ENCODE measurements at regions not wholly inside any gene's neighbourhood (a gene's known extent, or its start where the extent isn't known, plus 50 kb on each side); places are given as distances from the start of the nearest gene placed in this dataset.

DNA sequence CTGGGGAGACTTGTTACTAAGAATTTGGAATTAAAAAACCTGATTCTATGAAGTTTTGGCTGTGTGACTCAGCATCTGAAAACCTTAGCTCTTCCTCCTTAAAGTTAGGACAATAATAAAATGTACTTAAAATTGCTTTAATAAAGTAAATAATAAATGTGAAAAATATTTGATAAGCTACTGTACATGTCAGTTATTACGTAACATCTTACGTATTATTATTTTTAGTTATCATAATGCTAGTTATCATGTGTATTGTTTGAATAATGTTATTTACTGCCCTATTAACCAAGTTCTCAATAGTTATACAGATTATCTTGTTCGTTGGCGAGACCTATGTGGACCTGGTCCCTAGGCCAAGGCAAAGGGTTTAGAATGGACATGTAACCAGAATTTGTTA is 449.2 kb upstream of the ADGRL3 start:
- Histone ChIP-seq H4K20me1 (ENCODE audit: insufficient read depth) (no peaks in the 10 kb centered on the region), H2AFZ (no peak overlapping the region), H3K36me3 (ENCODE audit: low read depth) (no peaks in the 10 kb centered on the region), H3K4me1 (ENCODE audit: insufficient read depth) (no peaks in the 10 kb centered on the region), H3K27me3 (replicated peaks; ENCODE audit: insufficient read depth) (no peaks in the 10 kb centered on the region), H3K9me2 (ENCODE audit: insufficient read depth) (no peaks in the 10 kb centered on the region), H3K9me3 (ENCODE audit: low read depth) (peaks cover 1% of the 10 kb centered on the region), H3F3A (ENCODE audit: insufficient read depth) (no peaks in the 10 kb centered on the region), H3K4me2 (ENCODE audit: unreplicated experiment) (no peak overlapping the region), H3K79me2 (ENCODE audit: insufficient read depth) (no peaks in the 10 kb centered on the region), H3K9ac (no peak overlapping the region), H3K4me3 (no peak overlapping the region), H3K27ac (no peak overlapping the region)
- no peak for DNase-seq
- no peak for TF ChIP-seq EZH2phosphoT487 (IDR thresholded peaks at IDR 0.05; ENCODE audit: insufficient read depth, low read depth)
- no peak for TF ChIP-seq EZH2 (IDR thresholded peaks at IDR 0.05; ENCODE audit: insufficient read depth, poor library complexity, severe bottlenecking)
- in situ Hi-C loops (cut with MboI) = no loop called here
- 37 to 41% methylated on average over 4 of the region's 4 CpGs for WGBS, 2 experiments (ENCODE audit: low coverage in 1 of 2, low lambda C conversion rate in 2 of 2, missing lambda C conversion rate in 2 of 2)

DNA sequence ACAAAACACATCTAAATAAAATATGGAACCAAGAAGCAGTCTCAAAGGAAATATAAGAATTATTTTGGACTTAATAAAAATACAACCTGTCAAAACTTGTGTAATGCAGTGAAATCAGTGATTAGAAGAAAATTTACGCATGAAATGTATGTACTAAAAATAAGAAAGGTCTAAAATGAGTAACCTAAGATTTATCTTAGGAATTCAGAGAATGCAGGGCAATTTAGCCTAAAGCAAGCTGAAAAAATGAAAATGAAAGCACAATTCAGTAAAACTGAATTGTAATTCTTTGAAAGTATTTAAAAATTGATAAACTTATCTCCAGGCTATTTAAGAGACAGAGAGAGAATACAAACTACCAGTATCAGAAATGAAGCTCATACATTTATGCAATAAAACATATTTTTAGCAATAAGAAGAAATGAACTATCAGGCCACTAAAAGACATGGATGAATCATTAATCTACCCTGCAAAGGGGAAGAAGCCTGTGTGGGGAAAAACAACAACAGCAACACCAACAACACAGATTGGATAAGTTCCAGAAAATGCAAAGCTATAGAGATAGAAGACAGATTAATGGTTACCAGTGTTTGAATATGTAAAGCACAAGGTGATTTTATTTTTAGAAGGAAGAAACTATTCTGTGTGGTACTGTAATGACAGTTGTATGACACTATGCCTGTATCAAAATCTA is 442.0 kb upstream of the ADGRL3 start:
- Histone ChIP-seq H3K9ac (no peak overlapping the region), H3K4me1 (ENCODE audit: insufficient read depth) (no peaks in the 10 kb centered on the region), H3K27me3 (replicated peaks; ENCODE audit: insufficient read depth) (no peaks in the 10 kb centered on the region), H3K9me3 (ENCODE audit: low read depth) (peaks cover 3% of the 10 kb centered on the region), H3F3A (ENCODE audit: insufficient read depth) (no peaks in the 10 kb centered on the region), H3K9me2 (ENCODE audit: insufficient read depth) (no peaks in the 10 kb centered on the region), H4K20me1 (ENCODE audit: insufficient read depth) (no peaks in the 10 kb centered on the region), H2AFZ (no peak overlapping the region), H3K36me3 (ENCODE audit: low read depth) (no peaks in the 10 kb centered on the region), H3K79me2 (ENCODE audit: insufficient read depth) (no peaks in the 10 kb centered on the region), H3K4me3 (no peak overlapping the region), H3K4me2 (ENCODE audit: unreplicated experiment) (no peak overlapping the region), H3K27ac (no peak overlapping the region)
- WGBS, 2 experiments (ENCODE audit: low coverage in 1 of 2, low lambda C conversion rate in 2 of 2, missing lambda C conversion rate in 2 of 2) = 14 to 21% methylated on average over 1 of the region's 1 CpG
- DNase-seq = no peak
- in situ Hi-C loops (cut with MboI) = no loop called here
- TF ChIP-seq EZH2phosphoT487 (IDR thresholded peaks at IDR 0.05; ENCODE audit: insufficient read depth, low read depth) (no peak), EZH2 (IDR thresholded peaks at IDR 0.05; ENCODE audit: insufficient read depth, poor library complexity, severe bottlenecking) (no peak)

DNA sequence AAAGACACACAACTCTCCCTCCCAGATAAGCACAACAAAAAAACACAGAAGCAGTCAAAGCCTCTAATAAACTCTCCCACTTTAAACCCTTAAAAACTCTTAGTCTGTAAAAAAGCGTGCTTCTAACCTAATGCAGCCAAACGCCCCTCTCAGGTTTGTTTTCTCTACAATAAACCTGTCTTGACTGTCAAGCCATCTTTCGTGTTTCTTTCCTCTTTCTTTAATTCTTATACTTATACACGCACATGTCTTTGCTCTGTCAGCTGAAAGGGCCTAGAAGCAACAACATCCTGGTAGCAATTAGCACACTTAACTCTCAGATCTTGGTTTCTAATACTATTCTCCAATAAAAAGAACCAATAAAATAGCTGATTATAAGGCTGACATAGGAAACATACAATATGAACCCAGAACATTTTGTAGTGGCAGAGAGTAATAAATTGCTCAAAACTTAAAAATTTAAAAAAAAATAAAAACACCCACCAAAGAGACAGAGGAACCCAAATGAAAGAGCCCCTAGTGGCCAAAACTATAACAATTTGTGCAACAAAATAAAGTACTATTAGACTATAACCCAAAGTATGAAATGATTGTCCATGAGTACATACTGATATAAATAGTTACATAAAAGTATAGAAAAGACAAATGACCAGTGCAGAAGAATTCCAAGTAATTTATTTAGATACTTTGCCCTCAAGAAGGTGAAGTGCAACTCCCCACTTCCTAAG is 440.4 kb upstream of the ADGRL3 start:
- no peaks in the 10 kb centered on the region for H3K79me2 ChIP-seq (ENCODE audit: insufficient read depth)
- H4K20me1 ChIP-seq (ENCODE audit: insufficient read depth) = no peaks in the 10 kb centered on the region
- no peak for DNase-seq
- H3F3A ChIP-seq (ENCODE audit: insufficient read depth) = no peaks in the 10 kb centered on the region
- H3K36me3 ChIP-seq (ENCODE audit: low read depth) = no peaks in the 10 kb centered on the region
- no peaks in the 10 kb centered on the region for H3K4me1 ChIP-seq (ENCODE audit: insufficient read depth)
- no peaks in the 10 kb centered on the region for H3K27me3 ChIP-seq (replicated peaks; ENCODE audit: insufficient read depth)
- no peaks in the 10 kb centered on the region for H3K9me2 ChIP-seq (ENCODE audit: insufficient read depth)
- no peak overlapping the region for H2AFZ ChIP-seq
- no peak for TF ChIP-seq EZH2 (IDR thresholded peaks at IDR 0.05; ENCODE audit: insufficient read depth, poor library complexity, severe bottlenecking)
- no peak for TF ChIP-seq EZH2phosphoT487 (IDR thresholded peaks at IDR 0.05; ENCODE audit: insufficient read depth, low read depth)
- 18 to 21% methylated on average over 4 of the region's 4 CpGs for WGBS, 2 experiments (ENCODE audit: low coverage in 1 of 2, low lambda C conversion rate in 2 of 2, missing lambda C conversion rate in 2 of 2)
- in situ Hi-C loops (cut with MboI) = no loop called here
- no peak overlapping the region for H3K4me3 ChIP-seq
- no peak overlapping the region for H3K9ac ChIP-seq
- peaks cover 3% of the 10 kb centered on the region for H3K9me3 ChIP-seq (ENCODE audit: low read depth)
- H3K4me2 ChIP-seq (ENCODE audit: unreplicated experiment) = no peak overlapping the region
- H3K27ac ChIP-seq = no peak overlapping the region

DNA sequence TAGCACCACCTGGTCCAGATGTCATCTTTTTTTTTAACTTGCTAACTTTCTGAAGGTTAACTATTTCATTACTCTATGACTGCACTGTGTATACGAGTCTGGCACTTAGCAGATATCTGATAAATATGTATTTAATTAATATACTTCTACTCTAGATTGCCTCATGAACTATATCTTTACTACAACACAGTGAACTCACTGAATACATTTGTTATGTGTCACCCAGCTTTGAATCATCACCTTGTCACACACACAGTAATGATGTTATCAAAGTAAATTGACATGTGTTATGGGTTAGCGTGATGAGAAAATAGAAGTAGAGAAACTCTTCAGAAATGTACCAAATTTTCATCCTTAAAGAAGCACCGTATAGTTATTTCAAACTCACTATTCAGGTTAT is 419.3 kb upstream of the ADGRL3 start:
- in situ Hi-C loops (cut with MboI) = no loop called here
- Histone ChIP-seq H3K27ac (no peak overlapping the region), H3K4me1 (ENCODE audit: insufficient read depth) (no peaks in the 10 kb centered on the region), H3K9me2 (ENCODE audit: insufficient read depth) (no peaks in the 10 kb centered on the region), H3F3A (ENCODE audit: insufficient read depth) (no peaks in the 10 kb centered on the region), H3K27me3 (replicated peaks; ENCODE audit: insufficient read depth) (no peaks in the 10 kb centered on the region), H3K9me3 (ENCODE audit: low read depth) (no peaks in the 10 kb centered on the region), H3K36me3 (ENCODE audit: low read depth) (no peaks in the 10 kb centered on the region), H3K4me3 (no peak overlapping the region), H3K9ac (no peak overlapping the region), H2AFZ (no peak overlapping the region), H3K4me2 (ENCODE audit: unreplicated experiment) (no peak overlapping the region), H4K20me1 (ENCODE audit: insufficient read depth) (no peaks in the 10 kb centered on the region), H3K79me2 (ENCODE audit: insufficient read depth) (no peaks in the 10 kb centered on the region)
- TF ChIP-seq EZH2phosphoT487 (IDR thresholded peaks at IDR 0.05; ENCODE audit: insufficient read depth, low read depth) (no peak), EZH2 (IDR thresholded peaks at IDR 0.05; ENCODE audit: insufficient read depth, poor library complexity, severe bottlenecking) (no peak)
- DNase-seq = no peak
- 11% methylated on average over 3 of the region's 3 CpGs for WGBS, 2 experiments (ENCODE audit: low coverage in 1 of 2, low lambda C conversion rate in 2 of 2, missing lambda C conversion rate in 2 of 2)

Measured in GM23248 (cell line).